GM10266 (cell line): ENCODE measurements at regions not wholly inside any gene's neighbourhood (a gene's known extent, or its start where the extent isn't known, plus 50 kb on each side); places are given as distances from the start of the nearest gene placed in this dataset.

ENCODE experiments used
- DNase-seq: peaks from one replicate; pipeline ENCODE4 v3.0.0; 2012; ENCODE audit errors: extremely low spot score
- TF ChIP-seq, protein P1 (sequence below): IDR thresholded peaks from 2 replicates; pipeline ENCODE4 v1.5.1; 2012; ENCODE audit warnings: mild to moderate bottlenecking, low read depth; ENCODE audit not compliant: control insufficient read depth, insufficient read depth; ENCODE audit errors: missing control alignments

DNA sequence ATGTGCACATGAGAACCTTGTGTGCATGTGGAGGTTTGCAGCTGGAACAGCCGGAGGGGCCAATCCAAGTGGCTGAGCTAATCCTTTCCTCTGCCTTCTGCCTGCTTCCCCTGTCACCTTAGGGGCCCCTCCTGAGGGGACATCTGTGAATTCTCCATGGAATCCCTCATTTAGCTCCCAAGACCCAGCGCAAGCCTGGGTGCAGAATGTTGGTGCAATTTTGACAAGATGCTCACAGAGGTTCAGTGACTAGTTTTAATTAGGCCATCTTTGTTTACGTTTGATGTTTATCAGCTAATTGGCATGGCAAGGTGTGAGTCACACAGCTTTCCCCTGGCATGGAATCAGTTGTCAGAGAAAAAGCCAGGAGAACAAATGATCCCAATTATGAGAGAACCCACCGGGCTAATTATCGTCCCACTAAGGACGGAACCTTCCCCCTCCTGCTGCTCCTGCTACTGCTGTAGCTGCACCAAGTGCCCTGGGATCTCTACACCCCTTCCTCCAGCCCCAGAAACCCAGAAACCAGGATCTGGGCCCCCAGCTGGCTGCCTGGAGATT is 63.6 kb upstream of the PAX6 start:
- TF ChIP-seq, protein P1, sequence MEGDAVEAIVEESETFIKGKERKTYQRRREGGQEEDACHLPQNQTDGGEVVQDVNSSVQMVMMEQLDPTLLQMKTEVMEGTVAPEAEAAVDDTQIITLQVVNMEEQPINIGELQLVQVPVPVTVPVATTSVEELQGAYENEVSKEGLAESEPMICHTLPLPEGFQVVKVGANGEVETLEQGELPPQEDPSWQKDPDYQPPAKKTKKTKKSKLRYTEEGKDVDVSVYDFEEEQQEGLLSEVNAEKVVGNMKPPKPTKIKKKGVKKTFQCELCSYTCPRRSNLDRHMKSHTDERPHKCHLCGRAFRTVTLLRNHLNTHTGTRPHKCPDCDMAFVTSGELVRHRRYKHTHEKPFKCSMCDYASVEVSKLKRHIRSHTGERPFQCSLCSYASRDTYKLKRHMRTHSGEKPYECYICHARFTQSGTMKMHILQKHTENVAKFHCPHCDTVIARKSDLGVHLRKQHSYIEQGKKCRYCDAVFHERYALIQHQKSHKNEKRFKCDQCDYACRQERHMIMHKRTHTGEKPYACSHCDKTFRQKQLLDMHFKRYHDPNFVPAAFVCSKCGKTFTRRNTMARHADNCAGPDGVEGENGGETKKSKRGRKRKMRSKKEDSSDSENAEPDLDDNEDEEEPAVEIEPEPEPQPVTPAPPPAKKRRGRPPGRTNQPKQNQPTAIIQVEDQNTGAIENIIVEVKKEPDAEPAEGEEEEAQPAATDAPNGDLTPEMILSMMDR: no peak
- DNase-seq: no peak

DNA sequence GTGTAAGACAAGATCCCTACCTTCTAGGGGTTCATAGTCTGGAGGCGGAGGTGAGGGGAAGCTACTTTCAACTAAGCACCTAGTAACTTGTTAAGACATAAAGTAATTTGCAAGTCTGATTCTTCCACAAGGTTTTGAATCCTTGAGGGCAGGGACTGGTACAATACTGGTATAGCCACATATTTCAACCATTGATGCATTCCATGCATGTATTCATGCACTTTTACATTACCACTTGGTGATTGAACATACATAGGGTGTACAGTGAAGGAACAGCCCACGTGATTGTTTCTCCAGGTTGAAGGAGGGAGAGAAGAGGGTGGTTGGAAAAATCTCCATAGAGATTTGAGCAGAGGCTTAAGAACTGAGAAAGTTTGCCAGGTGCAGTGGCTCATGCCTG is 62.0 kb upstream of the PAX6 start:
- TF ChIP-seq, protein P1: no peak

DNA sequence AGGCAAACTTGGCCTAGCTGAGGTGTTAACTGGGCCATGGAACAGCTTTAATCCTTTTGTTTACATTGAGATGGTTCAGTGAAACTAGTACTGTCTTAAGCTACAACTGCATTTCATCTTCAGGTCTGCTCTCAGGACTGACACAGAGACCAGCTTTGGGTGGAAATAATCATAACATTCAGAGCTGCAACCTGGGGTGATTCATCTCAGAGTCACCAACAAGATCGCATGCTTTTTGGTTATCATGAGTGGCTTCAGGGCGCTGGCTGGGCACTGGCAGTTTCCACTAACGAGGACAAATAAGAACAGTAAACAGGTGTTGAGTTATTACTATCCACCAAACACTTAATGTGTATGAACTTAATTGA is 60.9 kb upstream of the PAX6 start:
- no peak for DNase-seq
- TF ChIP-seq, protein P1: no peak

More for the DNA sequence above, 62.0 kb upstream of the PAX6 start:
- no peak for DNase-seq

DNA sequence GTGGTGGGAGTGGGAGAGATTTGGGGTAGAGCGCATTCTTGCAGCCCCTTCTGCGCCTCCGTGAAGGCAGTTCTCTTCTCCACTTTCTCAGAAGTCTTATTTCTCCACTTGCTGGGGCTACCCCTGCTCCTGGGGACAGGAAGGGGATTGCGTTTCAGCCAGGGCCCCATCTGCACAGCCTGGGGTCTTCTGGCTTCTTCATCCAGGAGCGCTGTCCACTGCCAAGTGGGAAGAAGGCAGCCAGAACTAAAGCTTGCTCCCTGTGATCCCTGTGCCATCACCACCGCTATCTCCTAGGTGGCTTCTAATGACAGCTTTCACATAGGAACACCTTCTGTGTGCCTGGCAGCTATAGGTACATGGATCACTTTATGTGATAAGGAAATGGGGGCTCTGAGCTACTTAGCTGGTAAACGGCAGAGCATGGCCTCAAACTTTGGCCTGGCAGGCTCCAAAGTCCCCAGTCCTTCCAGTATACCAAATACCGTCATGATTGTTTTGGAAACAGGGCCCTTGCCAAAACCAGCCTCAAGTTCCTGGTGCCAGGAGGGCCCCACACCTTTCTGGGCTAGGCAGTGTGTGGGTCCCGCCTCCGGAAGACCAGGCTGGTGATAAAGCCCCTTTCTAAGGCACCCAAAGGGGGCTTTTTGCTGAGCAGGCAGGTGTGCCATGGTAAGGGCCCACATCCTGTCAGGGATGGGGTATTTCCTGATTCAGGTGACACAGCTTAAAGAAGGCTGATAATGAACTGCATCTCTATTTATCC is 60.4 kb upstream of the PAX6 start:
- no peak for DNase-seq
- TF ChIP-seq, protein P1: no peak

DNA sequence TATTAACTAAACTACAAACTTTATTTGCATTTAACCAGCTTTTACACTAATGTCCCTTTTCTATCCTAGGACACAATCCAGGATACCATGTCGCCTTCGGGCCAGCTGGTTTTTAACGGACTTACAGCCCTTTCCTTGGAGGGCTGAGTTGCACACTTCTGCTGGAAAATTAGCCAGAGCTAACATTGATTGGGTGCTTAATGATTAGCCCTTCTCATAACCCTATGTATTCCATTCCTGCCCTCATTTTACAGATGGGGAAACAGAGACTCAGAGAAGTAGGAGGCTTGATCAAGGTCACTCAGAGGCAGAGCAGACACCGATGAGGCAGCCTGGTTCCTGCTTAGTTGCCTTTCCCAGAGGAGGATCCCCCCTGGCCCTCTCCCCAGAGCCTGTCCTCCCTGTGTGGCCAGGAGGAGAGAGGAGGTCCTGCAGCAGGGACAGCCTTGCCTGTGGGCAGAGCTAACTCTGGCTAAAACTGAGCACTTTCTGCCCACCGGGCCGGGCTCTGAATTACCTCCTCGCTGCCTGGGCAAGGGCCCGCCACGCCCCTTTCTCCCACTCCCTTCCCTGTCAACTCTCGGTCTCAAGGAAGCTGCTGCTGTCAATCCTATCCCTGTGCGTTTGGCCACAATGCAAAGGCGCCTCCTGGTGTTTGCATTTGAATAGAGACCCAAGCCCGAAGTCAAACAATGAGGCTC is 59.6 kb upstream of the PAX6 start:
- TF ChIP-seq, protein P1: peak; percentile 55
- DNase-seq: peak; percentile 35

DNA sequence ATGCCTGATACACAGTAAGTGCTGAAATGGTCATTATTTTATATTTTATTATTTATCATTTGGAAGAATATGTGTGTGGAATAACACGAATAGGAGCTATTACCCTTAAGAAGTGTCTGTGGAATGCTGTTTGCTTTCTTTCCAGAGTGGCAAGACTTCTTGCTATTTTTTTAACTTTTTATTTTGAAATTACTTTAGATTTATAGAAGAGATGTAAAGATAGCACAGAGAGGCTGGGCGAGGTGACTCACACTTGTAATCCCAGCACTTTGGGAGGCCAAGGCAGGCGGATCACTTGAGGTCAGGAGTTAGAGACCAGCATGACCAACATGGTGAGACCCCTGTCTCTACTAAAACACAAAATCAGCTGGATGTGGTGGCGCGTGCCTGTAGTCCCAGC is 58.9 kb upstream of the PAX6 start:
- TF ChIP-seq, protein P1: no peak
- no peak for DNase-seq

DNA sequence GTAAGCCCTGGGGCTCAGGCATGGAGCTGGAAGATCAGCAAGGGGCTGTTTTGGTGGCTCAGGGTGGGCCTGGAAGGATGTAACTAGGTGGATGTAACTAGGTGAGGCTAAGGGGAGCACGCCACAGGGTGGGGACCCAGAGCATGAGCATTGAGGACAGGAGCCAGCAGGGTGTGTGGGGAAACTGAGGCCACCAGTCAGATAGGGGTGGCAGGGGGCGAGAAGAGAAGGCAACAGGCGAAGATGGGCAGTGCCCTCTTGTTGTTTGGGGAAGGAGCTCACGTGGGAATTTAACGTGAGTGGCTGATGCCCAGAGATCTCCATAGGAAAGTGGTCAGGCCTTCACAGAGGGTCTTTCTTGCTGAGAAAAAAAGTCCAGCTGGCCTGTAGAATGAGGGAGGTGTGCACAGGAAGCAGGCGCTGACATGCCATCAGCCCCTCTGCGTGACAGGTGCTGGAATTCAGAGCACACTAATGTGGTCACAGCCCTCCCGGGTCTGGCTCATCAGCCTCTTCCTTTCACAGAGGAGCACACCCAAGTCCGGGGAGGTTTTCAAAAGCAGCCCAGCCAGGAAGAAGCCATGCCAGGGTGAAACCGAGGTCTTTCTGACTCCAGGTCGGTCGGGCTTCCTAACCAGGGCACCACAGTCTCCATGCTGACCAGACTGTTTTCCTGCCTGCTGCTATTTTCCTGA is 54.6 kb upstream of the PAX6 start:
- DNase-seq: no peak
- TF ChIP-seq, protein P1: no peak
